ENCODE measurements at regions not wholly inside any gene's neighbourhood (a gene's known extent, or its start where the extent isn't known, plus 50 kb on each side); places are given as distances from the start of the nearest gene placed in this dataset.

DNA sequence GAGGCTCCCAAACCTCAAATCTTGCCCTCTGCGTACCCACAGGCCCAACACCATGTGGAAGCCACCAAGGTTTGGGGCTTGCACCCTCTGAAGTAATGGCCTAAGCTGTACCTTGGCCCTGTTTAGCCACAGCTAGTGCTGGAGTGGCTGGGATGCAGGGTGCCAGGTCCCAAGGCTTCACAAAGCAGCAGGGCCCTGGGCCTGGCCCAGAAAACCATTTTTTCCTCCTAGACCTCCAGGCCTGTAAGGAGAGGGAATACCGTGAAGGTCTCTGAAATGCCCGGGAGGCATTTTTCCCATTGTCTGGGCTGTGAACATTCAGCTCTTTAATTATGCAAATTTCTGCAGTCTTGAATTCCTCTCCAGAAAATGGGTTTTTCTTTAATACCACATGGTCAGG, 223.7 kb upstream of the CCN2 start:
- ATAC-seq: no peak
- peaks cover 0 to 7% of the 10 kb centered on the region in 2 experiments; a peak in 2 of 5 replicates for H3K27me3 ChIP-seq (ENCODE audit: control insufficient read depth in 1 of 2, insufficient read depth in 2 of 2, low read length in 2 of 2)
- intact Hi-C loops (cut with micrococcal nuclease; ENCODE audit: unreplicated experiment) (no loop called here), in situ Hi-C loops (cut with HindIII; ENCODE audit: extremely low pct_ligation_motif_present, low pct_unique_long_range_greater_than_20kb) (no loop called here)
- peaks cover 27% of the 10 kb centered on the region for H3K9me3 ChIP-seq (ENCODE audit: low read length)
- no peaks in the 10 kb centered on the region for H4K20me1 ChIP-seq (ENCODE audit: insufficient read depth, low read length)
- WGBS (ENCODE audit: low lambda C conversion rate): 18% methylated on average over 3 of the region's 3 CpGs
- ChIA-PET POLR2A (no interaction called here), CTCF (ENCODE audit: low intra/inter-chr PET ratio, low total read pairs) (no interaction called here)
- no peaks in the 10 kb centered on the region for H3K79me2 ChIP-seq (ENCODE audit: insufficient read depth, low read length)
- no peak for DNase-seq (ENCODE audit: low spot score)
- H3K36me3 ChIP-seq (replicated peaks in 1 of 2; ENCODE audit: control insufficient read depth in 1 of 2, insufficient read depth in 2 of 2, low read length in 2 of 2): no peaks in the 10 kb centered on the region
- no peak overlapping the region for H2AFZ ChIP-seq (ENCODE audit: low read length)
- no peak for TF ChIP-seq PCBP1 (IDR thresholded peaks at IDR 0.05; ENCODE audit: borderline replicate concordance, low read depth, low read length)
- TF ChIP-seq ATF7 (IDR thresholded peaks at IDR 0.05): no peak
- TF ChIP-seq ATF7 (CRISPR knock-in tag; IDR thresholded peaks at IDR 0.05): no peak
- peak; percentile 77 for TF ChIP-seq ZFP36 (IDR thresholded peaks at IDR 0.05; ENCODE audit: borderline replicate concordance, low read depth, low read length, partially characterized antibody)
- TF ChIP-seq ZBTB49 (CRISPR knock-in tag; IDR thresholded peaks at IDR 0.05; ENCODE audit: borderline replicate concordance): no peak
- TF ChIP-seq ATRX (CRISPR knock-in tag; IDR thresholded peaks at IDR 0.05; ENCODE audit: borderline replicate concordance): no peak
- no peak for TF ChIP-seq SOX6 (IDR thresholded peaks at IDR 0.05)
- no peak for TF ChIP-seq SOX6 (CRISPR knock-in tag; IDR thresholded peaks at IDR 0.05)
- TF ChIP-seq HNF4G (IDR thresholded peaks at IDR 0.05; ENCODE audit: borderline replicate concordance, low read depth, low read length): no peak
- no peak for TF ChIP-seq HNF4G (CRISPR knock-in tag; IDR thresholded peaks at IDR 0.05; ENCODE audit: borderline replicate concordance, low read depth)
- H3K4me3 ChIP-seq (replicated peaks in 1 of 3; ENCODE audit: insufficient read depth in 1 of 3, low read depth in 2 of 3, low read length in 3 of 3): no peak overlapping the region
- H3K9ac ChIP-seq (ENCODE audit: insufficient read depth, low read depth, low read length): no peak overlapping the region
- BruUV-seq (replicated peaks): no TSS peak
- no peak overlapping the region for H3K27ac ChIP-seq (ENCODE audit: extremely low read length, insufficient read depth, low read length)
- H3K4me2 ChIP-seq (ENCODE audit: low read depth, low read length): no peak overlapping the region
- H3K4me1 ChIP-seq (ENCODE audit: insufficient read depth, low read length): no peaks in the 10 kb centered on the region
- FAIRE-seq: no peak

Measured in HepG2 (cell line).